EH (cell line): ENCODE measurements at regions not wholly inside any gene's neighbourhood (a gene's known extent, or its start where the extent isn't known, plus 50 kb on each side); places are given as distances from the start of the nearest gene placed in this dataset.

Source experiments
- DNase-seq: peaks from one replicate; pipeline ENCODE4 v3.0.0-alpha.2; 2015; ENCODE audit warnings: low read depth

- DNase-seq: peak; percentile 37
Measured at GRCh38 chr7:121525155-121525819, 129.2 kb upstream of the FAM3C start.

DNA sequence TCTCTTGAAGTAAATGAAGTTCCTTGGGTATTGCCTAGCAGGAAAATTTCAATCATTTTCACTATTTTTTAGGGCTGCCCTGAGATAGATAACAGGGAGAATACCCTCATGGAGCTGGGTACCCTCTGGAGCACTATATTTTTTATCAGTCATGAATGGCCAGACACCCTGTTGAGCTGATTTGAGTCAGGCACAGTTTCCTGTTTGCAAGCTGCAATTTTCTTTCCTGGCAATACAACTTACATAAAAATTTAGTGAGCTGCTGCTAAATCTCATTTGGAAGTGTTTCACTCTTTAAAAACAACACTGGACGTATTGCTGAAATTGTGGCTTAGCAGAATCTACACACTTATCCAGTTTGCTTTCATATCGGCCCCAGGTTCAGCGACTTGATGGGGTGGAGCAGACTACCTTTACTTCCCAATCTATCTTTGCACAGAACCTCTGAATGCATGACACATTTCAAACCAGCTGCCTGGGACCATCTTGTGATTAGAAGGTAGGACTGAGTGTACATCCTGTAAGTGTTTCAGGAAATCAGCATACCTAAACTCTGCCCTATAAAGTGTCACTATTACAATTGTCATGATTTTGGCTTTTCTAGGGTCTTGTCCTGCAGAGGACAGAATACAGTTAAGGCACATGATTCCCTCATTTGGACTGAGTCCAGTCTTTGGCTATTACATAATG is 125.7 kb upstream of the FAM3C start:
- DNase-seq: no peak

- DNase-seq: no peak
Measured at GRCh38 chr7:121520911-121521310, 124.8 kb upstream of the FAM3C start.

- no peak for DNase-seq
Measured at GRCh38 chr7:121519548-121520521, 123.7 kb upstream of the FAM3C start.

GRCh38 chr7:121517591-121517990 is 121.5 kb upstream of the FAM3C start:
- DNase-seq: no peak

DNA sequence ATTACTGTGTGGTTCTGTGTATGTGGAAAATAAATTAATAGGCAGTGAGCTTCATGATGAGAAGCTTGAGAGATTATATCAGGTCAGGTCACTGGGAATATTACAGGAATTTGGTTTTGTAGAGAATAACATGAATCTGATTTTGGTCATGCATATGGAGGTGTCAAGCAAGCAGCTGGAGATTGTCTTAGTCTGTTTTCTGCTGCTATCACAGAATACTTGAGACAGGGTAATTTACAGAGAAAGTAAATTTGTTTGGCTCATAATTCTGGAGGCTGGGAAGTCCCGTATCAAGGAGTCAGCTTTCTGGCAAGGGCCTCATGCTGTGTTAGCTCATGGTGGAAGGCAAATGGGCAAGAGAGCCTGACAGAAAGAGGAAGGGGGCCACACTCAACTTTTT is 120.7 kb upstream of the FAM3C start:
- no peak for DNase-seq

GRCh38 chr7:121515630-121516401 is 119.7 kb upstream of the FAM3C start:
- peak; percentile 21 for DNase-seq

- no peak for DNase-seq
Measured at GRCh38 chr7:121515229-121515628, 119.1 kb upstream of the FAM3C start.

DNA sequence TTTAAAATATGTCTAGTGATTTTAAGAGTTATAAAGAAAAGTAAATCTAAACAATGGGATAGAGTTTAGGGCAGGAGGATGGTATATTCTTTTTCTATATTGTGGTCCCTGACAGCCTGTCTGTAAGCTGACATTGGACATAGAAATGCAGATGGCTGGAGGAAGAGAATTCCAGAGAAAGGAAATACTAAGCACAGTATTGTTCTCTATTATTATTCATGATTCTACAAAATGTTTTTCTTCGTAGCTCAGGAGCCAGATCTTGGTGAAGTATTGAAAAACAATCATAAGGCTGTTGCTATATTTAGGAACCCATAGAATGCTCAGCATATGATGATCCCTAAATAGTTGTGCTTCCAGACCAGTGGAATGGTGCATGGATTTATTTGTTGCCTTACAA is 117.0 kb upstream of the FAM3C start:
- no peak for DNase-seq

- DNase-seq: no peak
Measured at GRCh38 chr7:121510858-121511482, 114.9 kb upstream of the FAM3C start.

- DNase-seq: no peak
Measured at GRCh38 chr7:121510302-121510701, 114.2 kb upstream of the FAM3C start.

GRCh38 chr7:121505540-121506182 is 109.6 kb upstream of the FAM3C start:
- DNase-seq: no peak

DNA sequence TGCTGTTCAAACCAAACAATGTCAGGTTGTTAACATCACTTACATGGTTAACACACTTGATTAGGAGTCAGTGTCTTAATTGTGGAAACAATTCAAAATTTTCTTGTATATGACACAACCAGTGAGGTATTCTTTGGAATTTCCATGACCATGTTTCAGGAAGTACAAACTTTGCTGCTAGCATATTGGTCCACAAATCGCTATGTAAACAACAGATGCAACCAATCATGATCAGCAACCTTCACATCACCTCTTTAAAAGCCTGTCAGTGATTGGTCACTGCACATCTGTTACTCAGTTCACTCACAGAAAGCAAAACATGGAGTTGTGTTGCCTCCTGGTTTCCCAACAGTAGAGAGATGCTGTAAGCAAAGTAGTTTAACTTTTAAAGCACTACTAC is 108.9 kb upstream of the FAM3C start:
- peak; percentile 71 for DNase-seq

DNA sequence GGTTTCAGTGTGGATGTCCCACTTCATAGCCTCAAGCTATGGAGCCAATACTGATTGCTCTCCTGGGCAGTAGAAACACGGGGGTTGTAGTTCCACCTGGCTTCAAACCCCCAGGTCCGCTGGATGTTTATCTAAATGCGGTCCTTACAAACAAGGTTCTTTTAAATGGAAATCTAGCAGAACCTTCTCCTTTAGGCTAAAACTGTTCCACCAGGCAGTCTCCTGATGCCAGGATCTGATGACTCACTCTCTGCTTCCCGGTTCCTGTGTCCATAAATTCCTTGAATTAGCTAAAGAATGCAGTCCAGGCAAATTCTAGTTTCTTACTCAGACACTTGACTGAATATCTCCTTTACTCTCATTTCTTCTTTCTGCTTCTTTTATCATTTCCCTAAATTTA is 108.4 kb upstream of the FAM3C start:
- DNase-seq: peak; percentile 92

- DNase-seq: no peak
Measured at GRCh38 chr7:121503730-121504129, 107.6 kb upstream of the FAM3C start.

- no peak for DNase-seq
Measured at GRCh38 chr7:121503039-121503438, 106.9 kb upstream of the FAM3C start.

- DNase-seq: no peak
Measured at GRCh38 chr7:121501566-121501965, 105.5 kb upstream of the FAM3C start.

- DNase-seq: no peak
Measured at GRCh38 chr7:121500360-121501058, 104.4 kb upstream of the FAM3C start.

GRCh38 chr7:121499624-121500023 is 103.5 kb upstream of the FAM3C start:
- no peak for DNase-seq

GRCh38 chr7:121498816-121499215 is 102.7 kb upstream of the FAM3C start:
- DNase-seq: no peak
